SIG-M5 treated with dmso at 0.1 percent for 504 hours (cell line): ENCODE measurements at regions not wholly inside any gene's neighbourhood (a gene's known extent, or its start where the extent isn't known, plus 50 kb on each side); places are given as distances from the start of the nearest gene placed in this dataset.
"Not testable (repeated sequence)": the region's sequence is repeated elsewhere in the genome, so short reads cannot be mapped to it uniquely, and the experiment has no call there.

Source experiments
- DNase-seq: peaks from one replicate; lab custom pipeline; 2025; ENCODE audit not compliant: unreplicated experiment; lab: John Stamatoyannopoulos, UW

DNA sequence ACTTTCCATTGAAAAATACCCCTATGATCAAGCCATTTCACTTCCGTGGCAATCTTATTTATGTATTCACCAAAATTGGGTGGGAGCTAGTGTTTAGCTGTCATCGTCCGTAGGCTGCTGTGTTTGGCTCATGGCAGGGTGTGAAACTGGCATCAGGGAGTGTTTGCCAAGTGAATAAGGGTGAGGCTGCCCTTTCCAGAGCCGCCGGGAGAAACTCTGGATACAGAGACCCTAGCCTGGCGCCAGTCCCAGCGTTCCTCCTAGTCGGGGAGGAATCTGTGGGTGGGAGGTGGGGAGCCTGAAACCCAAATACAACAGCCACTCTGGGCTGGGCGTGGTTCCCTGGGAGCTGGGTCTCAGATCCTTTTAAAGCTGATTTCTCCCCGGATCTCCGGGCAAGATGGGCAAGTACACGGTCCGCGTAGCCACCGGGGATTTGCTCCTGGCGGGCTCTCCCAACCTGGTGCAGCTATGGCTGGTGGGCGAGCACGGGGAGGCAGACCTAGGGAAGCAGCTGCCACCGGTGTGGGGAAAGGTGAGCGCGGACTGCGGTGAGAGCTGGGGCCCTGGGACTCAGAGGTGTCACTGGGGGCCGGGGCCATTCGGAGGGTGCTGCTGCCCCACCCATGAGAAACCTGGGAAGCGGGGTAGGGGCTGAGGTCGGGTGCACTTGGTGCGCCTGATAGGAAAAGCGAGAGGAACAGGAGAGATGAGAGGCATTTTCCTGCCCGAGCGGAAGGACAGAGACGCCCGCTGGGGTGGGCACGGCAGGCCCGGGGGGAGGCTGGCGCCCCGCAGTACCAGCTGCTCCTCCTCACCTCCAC, 62.1 kb upstream of the TEKT1 start:
- DNase-seq = no peak

DNA sequence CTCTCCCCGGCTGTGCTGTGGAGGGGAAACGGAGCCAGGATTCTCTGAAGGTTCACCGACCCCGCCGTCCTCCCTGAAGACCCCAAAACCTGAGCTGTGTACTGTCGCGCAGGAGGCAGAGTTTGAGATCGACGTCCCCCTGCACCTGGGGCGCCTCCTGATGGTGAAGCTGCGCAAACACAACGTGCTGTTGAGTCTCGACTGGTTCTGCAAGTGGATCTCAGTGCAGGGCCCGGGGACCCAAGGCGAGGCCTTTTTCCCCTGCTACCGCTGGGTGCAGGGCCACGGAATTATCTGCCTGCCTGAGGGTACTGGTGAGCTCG, 62.6 kb upstream of the TEKT1 start:
- DNase-seq = no peak

DNA sequence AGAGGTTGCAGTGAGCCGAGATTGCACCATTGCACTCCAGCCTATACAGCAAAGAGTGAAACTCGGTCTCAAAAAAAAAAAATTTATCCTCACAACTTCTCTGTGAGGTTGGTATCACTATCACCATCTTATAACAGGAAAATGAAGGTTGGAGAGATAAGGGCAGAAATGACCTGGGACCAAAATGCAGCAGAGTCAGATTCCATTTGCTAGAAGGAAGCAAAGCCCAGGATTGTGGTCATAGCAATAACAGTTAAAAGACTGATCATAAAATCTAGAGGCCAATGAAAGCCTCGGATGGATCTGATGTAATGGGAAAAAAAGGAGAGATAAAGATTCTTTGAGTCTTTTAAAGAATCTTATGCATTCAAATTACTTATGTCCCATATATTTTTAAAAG, 69.6 kb upstream of the TEKT1 start:
- DNase-seq = no peak

GRCh38 chr17:6903326-6903900, 71.9 kb upstream of the TEKT1 start:
- DNase-seq = no peak

- DNase-seq = no peak
Observed at GRCh38 chr17:6908807-6909206, 77.3 kb upstream of the TEKT1 start.

DNA sequence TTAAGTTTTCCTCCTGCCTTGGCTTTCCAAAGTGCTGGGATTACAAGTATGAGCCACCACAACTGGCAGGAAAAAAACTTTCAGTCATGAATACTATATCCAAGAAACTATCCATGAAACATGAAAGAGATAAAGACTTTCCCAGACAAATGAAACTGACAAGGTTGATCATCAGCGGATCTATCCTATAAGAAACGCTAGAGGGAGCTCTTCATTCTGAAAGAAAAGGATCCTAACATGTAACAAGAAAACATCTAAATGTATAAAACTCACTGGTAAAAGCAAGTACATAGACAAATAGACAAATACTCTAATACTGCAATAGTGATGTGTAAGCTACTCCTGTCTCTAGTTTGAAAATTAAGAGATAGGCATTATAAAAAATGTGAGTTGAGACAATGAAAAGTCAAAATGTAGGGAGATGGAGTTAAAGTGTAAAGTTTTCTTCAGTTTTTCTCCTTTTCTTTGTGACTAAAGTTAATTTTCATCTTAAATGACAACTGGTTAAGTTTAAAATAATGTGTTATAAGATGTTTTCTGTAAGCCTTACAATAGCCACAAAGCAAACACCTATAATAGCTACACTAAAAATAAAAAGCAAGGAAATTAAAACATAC, 79.6 kb upstream of the TEKT1 start:
- DNase-seq = peak; percentile 51

DNA sequence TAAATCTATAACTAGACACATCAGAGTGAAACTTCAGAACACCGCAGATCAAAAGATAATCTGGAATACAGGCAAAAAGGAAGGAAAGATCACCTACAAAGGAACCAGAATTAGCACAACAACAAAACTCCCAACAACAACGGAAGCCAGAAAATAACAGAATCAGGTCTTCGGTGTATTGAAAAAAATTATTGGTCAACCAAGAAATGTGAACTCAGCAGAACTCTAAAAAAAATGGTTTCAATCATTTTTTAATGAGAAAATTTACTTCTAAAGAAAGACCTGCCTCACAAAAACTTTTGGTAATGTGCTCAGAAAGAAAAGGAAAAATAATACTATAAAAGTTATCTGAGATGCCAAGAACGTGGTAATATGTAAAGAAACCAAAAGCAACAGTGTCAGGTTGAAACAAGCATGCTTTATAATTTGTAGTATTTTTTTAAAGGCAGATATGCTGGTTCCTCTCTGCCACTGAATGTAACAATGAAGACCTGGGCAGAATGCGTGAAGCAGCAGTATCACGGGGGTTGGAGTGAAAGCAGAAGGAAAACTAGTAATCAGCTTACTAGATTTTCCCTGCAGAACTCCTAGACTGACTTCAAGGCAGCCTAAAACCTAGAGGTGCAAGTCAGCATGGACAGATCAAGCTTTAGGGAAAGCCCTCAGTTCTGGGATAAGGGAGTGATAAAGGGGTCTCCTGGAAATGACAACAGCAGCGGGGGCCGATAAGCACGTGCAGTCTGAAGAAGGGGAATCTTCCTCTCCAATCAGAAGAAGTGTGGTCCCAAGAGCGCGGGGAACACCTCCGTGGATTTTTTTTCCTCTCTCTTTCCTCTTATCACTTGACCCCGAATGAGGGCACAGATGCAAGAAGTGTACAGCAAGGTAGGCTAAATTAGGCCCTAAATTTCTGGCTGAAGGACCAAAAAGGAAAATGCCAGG, 80.9 kb upstream of the TEKT1 start:
- no peak for DNase-seq

- peak; percentile 72 for DNase-seq
Observed at GRCh38 chr17:6913608-6914443, 82.0 kb upstream of the ALOX12 start.

GRCh38 chr17:6914711-6915110, 81.1 kb upstream of the ALOX12 start:
- DNase-seq = no peak

- no peak for DNase-seq
Observed at GRCh38 chr17:6915620-6916019, 80.2 kb upstream of the ALOX12 start.

- no peak for DNase-seq
Observed at GRCh38 chr17:6919158-6919557, 76.7 kb upstream of the ALOX12 start.

DNA sequence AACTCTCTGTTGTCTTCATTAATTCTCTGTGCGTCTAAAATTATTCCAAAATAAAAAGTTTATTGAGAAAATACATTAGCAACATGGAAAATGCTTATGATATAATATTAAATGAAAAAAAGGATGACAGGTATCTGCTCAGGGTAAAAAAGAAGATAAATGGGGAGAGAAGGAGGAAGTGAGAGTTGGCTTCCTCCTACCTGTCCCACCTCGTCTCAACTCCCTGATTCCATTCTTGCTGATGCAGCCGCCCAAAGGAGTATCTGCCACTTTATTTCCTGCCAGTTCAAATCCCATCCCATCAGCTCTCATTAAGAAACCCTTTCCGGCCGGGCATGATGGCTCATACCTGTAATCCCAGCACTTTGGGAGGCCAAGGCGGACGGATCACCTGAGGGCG, 72.5 kb upstream of the ALOX12 start:
- DNase-seq = no peak

DNA sequence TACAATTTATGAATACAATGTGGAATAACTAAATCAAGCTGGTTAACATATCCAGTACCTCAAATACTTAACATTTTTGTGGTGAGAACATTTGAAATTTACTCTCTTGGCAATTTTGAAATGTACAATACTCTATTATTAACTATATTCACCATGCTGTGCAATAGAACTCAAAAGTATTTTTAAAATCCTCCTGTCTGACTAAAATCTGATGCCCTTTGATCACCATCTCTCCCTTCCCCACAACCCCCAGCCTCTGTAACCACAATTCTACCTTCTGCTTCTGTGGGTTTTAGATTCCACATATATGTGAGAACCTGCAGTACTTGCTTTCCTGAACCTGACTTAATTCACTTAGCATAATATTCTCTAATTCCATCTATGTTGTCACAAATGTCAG, 71.6 kb upstream of the ALOX12 start:
- no peak for DNase-seq

DNA sequence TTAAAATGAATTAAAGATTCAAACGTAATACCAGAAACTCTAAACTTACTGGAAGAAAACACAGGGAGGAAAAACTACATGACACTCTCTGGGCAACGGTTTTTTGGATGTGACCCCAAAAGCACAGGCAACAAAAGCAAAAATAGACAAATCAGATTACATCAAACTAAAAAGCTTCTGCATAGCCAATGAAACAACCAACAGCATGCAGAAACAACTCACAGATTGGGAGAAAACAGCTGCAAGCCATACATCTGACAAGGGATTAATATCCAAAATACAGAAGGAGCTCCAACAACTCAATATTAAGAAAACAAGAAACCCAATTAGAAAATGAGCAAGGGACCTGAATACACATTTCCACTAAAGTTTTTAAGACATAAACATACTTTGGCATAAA, 69.2 kb upstream of the ALOX12 start:
- no peak for DNase-seq

- peak; percentile 40 for DNase-seq
Observed at GRCh38 chr17:6927290-6928126, 68.3 kb upstream of the ALOX12 start.

DNA sequence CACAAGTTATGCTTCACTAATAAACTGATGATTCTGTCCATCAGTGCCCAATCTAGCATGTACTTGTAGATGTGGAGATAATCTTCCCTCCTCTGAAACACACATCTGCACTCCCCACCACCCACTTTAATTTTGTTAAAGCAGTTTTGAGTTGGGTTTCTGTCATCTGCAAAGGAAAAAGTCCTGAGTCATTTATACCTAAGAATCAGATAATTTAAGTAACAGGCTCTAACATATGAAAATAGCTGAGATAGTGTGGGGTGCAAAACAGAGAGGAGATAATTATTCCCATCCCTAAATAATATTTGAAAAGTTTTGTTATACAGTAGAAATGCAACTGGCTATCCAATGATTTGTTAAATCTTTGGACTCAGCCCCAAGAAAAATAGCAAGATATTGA, 67.7 kb upstream of the ALOX12 start:
- DNase-seq = no peak

DNA sequence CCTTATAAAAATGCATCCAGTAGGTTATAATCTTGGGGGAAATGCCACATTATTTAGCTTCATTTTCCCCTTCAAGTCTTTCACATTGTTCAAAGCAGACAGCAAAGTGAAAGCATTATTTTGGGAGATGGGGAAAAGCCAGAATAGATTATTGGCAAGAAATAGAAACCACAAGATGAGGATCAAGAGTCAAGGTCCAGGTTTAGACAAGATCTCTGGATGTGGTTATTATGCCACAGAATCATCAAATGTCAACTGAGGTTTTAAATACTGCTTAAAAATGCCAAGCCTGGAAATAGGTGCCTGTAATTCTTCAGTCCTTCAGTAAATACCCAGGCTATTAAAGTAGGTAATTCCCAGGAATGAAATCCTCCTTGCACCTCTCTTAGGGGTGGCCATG, 65.1 kb upstream of the ALOX12 start:
- no peak for DNase-seq

GRCh38 chr17:6934544-6934943, 61.3 kb upstream of the ALOX12 start:
- DNase-seq = not testable (repeated sequence)

DNA sequence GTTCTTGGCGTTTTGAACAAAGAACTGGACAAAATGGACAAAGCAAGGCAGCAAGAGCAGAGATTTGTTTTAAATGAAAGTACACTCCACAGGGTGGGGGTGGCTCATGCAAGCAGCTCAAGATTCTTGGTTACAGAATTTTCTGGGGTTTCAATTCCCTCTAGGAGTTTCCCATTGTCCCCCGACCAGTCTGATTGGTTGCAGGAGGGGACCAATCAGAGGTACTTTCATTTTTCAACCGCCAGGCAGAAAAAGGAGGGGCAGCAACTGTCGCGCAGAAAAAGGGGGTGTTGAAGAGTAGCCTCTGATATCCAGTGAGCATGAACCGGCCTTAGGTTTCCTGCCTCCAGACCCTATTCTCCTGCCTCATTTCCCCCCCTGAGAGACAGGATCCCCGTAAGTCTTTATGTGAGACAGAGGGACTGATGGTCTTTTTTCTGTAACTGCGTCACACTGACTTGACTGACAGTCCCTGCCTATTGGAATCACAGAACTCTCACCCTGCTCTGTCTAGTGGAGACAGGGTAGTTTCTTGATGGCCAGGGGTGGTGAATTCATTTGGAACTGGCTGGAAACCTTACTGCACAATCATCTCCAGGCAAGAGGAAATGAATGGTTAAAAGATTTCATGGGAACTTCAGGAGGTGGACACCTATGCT, 59.4 kb upstream of the ALOX12 start:
- no peak for DNase-seq
